Mammary epithelial cell (primary cell): ENCODE measurements at regions not wholly inside any gene's neighbourhood (a gene's known extent, or its start where the extent isn't known, plus 50 kb on each side); places are given as distances from the start of the nearest gene placed in this dataset.

Experiments
- CTCF ChIP-seq, 2 donors: IDR thresholded peaks in 1 of 2; conservative IDR thresholded peaks in 1 of 2; 2 replicates each; pipeline ENCODE4 v1.5.1; 2011 to 2012; ENCODE audit warnings: inconsistent platforms in 2 of 2, low read length in 2 of 2, mild to moderate bottlenecking in 2 of 2, control low read depth in 1 of 2, low read depth in 1 of 2; ENCODE audit not compliant: insufficient read depth in 1 of 2; ENCODE audit errors: extremely low read depth in 1 of 2
- EZH2 ChIP-seq: IDR thresholded peaks from 2 replicates; pipeline ENCODE4 v1.6.1; 2012; ENCODE audit warnings: low read length, inconsistent platforms, borderline replicate concordance

GRCh38 chr11:22974251-22974650 lies 114.0 kb upstream of the CCDC179 start:
- TF ChIP-seq CTCF (conservative IDR thresholded peaks at IDR 0.05 in 1 of 2, IDR thresholded peaks at IDR 0.05 in 1 of 2; ENCODE audit: extremely low read depth in 1 of 2, insufficient read depth in 1 of 2, low read depth in 1 of 2, low read length in 2 of 2) (no peak), EZH2 (no peak)
